Mucosa of descending colon (tissue), 3 donors: ENCODE measurements at regions not wholly inside any gene's neighbourhood (a gene's known extent, or its start where the extent isn't known, plus 50 kb on each side); places are given as distances from the start of the nearest gene placed in this dataset.

ENCODE experiments used
- ATAC-seq: fragments of 200-7000 bp; cut with Tn5 transposase; one replicate; pipeline ENCODE4 v1.9.1; 2020; ENCODE audit warnings: mild to moderate bottlenecking, moderate library complexity
- DNase-seq, 3 donors: peaks; one replicate each; pipeline ENCODE4 v3.0.0-alpha.2; 2020
- H3K36me3 ChIP-seq: fragments of 200-600 bp; one replicate; pipeline ENCODE4 v1.8.0; 2021; ENCODE audit warnings: low read depth, mild to moderate bottlenecking
- H3K4me1 ChIP-seq: fragments of 200-600 bp; one replicate; pipeline ENCODE4 v1.8.0; 2021; ENCODE audit warnings: low read depth, mild to moderate bottlenecking
- H3K4me3 ChIP-seq: fragments of 200-600 bp; one replicate; pipeline ENCODE4 v1.8.0; 2021; ENCODE audit warnings: mild to moderate bottlenecking
- H3K9me3 ChIP-seq: fragments of 200-600 bp; one replicate; pipeline ENCODE4 v1.8.0; 2021; ENCODE audit warnings: mild to moderate bottlenecking
- intact Hi-C, 2 donors: fragments of 100-400 bp; cut with DNase I in 1 of 2; cut with micrococcal nuclease in 1 of 2; formaldehyde crosslinking; loops; one replicate each; pipeline versions ENCODE4 v1.11.0 to v1.11.1; 2022; cut with DNase I, micrococcal nuclease
- TF ChIP-seq, protein P1 (sequence below): fragments of 200-600 bp; IDR thresholded peaks from one replicate; pipeline ENCODE4 v1.8.0; 2022; ENCODE audit warnings: antibody characterized with exemption, mild to moderate bottlenecking
- donor health status: DM: no; HTN: no; CAD: no; lungs with moderate emphysema.
- donor health status: DM: no; HTN: no; CAD: no.
- donor health status: DM: no; HTN: yes; CAD: no.

DNA sequence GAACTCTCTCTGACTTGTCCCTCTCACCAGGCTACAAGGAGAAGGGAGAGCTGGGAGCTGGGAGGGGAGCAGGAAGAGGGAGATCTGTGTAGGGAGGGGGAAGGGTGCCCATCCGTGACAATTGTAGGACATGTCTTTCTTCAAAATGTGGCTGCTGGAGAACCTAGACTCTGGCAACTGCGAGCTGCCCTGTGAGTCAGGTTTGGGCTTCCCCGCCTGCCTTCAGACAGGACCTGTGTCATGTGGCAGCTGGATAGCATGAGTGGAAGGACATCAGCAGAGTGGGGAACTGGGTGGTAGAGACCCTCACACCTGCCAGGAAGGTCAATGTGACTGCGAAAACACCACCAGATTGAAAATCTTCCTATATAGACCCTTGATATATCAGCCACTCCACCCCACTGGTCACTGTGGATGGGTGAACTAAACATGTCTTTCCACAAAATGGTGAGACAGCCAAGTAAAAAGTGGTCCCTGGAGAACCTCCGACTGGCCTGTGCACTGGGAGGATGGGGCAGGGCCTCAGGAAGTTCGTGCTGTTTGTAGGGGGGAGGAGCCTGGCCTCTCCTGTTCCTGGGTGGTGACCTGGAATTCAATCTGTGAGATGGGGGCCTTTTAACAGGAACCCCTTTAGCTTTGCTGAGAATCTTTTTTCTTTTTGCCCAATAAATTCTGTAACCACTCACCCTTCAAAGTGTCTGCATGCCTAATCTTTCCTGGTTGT is 62.2 kb upstream of the CAPRIN2 start:
- H3K9me3 ChIP-seq = no peaks in the 10 kb centered on the region
- TF ChIP-seq, protein P1, sequence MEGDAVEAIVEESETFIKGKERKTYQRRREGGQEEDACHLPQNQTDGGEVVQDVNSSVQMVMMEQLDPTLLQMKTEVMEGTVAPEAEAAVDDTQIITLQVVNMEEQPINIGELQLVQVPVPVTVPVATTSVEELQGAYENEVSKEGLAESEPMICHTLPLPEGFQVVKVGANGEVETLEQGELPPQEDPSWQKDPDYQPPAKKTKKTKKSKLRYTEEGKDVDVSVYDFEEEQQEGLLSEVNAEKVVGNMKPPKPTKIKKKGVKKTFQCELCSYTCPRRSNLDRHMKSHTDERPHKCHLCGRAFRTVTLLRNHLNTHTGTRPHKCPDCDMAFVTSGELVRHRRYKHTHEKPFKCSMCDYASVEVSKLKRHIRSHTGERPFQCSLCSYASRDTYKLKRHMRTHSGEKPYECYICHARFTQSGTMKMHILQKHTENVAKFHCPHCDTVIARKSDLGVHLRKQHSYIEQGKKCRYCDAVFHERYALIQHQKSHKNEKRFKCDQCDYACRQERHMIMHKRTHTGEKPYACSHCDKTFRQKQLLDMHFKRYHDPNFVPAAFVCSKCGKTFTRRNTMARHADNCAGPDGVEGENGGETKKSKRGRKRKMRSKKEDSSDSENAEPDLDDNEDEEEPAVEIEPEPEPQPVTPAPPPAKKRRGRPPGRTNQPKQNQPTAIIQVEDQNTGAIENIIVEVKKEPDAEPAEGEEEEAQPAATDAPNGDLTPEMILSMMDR = no peak
- H3K4me1 ChIP-seq = no peaks in the 10 kb centered on the region
- intact Hi-C loops = no loop called here
- ATAC-seq (no peak), DNase-seq (no peak)
- no peak overlapping the region for H3K4me3 ChIP-seq
- no peaks in the 10 kb centered on the region for H3K36me3 ChIP-seq

DNA sequence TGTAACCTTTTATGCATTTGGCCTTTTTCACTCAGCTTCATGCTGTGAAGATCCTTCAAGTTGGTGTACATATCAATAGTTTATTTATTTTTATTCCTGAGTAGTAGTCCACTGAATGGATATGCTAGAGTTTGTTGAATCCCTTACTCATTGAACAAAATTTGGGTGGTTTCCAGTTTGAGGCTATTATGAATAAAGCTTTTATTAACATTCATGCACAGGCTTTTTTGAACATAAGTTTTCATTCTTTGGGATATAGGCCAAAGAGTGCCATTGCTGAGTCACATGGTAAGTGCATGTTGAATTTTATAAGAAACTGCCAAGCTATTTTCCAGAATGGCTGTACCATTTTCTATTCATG is 59.5 kb upstream of the CAPRIN2 start:
- no peaks in the 10 kb centered on the region for H3K4me1 ChIP-seq
- ATAC-seq = no peak
- no peaks in the 10 kb centered on the region for H3K36me3 ChIP-seq
- intact Hi-C loops = no loop called here
- no peak overlapping the region for H3K4me3 ChIP-seq
- TF ChIP-seq, protein P1 = no peak
- H3K9me3 ChIP-seq = no peaks in the 10 kb centered on the region
- no peak for DNase-seq

DNA sequence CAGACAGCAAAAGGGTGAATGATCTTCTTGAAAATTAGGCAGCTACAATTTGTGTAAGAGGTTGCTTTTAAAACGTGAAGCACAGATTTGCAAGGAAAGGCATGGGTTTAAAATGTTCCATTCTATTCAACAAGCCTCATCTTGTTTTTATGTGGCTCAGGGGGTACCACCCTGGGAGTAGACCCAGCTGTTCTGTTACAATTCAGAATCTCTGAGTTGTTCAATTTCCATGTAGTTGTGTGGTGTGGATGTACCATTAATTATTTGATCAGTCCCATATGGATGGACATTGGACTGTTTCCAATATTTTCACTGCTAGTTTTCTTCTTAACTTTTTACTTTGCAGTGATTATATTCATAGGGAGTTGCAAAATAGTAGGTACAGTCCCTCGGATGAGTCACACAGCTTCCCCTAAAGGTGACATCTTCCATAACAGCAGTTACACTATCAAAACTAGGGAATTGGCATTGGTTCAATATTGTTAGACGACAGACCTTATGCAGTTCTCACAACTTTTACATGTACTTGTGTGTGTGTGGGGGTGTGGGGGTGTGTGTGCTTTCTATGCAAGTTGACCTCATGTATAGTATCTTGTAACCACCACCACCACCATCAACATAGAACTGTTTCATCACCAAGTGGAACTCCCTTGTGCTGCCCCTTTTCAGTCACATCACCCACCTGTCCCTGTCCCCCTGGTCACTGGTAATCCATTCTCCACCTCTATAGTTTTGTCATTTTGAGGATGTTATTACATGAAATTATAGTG is 59.0 kb upstream of the CAPRIN2 start:
- no peak for ATAC-seq
- TF ChIP-seq, protein P1 = no peak

DNA sequence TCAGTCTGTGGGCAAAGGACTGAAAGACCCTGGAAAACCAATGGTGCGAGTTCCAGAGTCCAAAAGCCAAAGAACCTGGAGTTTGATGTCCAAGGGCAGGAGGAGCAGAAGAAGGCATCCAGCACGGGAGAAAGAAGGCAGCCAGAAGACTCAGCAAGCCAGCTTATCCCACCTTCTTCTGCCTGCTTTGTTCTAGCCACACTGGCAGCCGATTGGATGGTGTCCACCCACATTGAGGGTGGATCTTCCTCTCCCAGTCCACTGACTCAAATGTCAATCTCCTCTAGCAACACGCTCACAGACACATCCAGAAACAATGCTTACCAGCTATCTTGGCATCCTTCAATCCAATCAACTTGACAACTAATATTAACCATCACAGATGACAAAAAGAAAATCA is 57.2 kb upstream of the CAPRIN2 start:
- Histone ChIP-seq H3K9me3 (no peaks in the 10 kb centered on the region), H3K4me3 (no peak overlapping the region), H3K4me1 (no peaks in the 10 kb centered on the region), H3K36me3 (no peaks in the 10 kb centered on the region)
- intact Hi-C loops = no loop called here
- DNase-seq (no peak), ATAC-seq (no peak)
- TF ChIP-seq, protein P1 = no peak

More for the DNA sequence above, 59.0 kb upstream of the CAPRIN2 start:
- Histone ChIP-seq H3K9me3 (no peaks in the 10 kb centered on the region), H3K4me1 (no peaks in the 10 kb centered on the region), H3K36me3 (no peaks in the 10 kb centered on the region), H3K4me3 (no peak overlapping the region)
- no peak for DNase-seq
- intact Hi-C loops = no loop called here

DNA sequence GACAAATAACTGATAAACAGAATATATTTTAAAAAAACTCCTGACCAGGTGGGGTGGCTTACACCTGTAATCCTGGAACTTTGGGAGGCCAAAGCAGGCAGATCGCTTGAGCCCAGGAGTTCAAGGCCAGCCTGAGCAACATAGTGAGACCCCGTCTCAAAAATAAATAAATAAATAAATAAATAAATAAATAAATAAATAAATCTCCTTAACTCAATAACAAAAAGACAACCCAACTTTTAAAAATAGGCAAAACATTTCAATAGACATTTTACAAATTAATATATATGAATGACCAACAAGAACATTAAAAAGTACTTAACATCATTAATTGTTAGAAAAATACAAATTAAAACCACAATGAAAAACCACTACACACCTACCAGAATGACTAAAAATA is 56.2 kb upstream of the CAPRIN2 start:
- Histone ChIP-seq H3K4me1 (no peaks in the 10 kb centered on the region), H3K4me3 (no peak overlapping the region), H3K36me3 (no peaks in the 10 kb centered on the region), H3K9me3 (no peaks in the 10 kb centered on the region)
- ATAC-seq = no peak
- TF ChIP-seq, protein P1 = no peak
- no peak for DNase-seq
- intact Hi-C loops = no loop called here
